SK-MEL-5 (cell line): ENCODE measurements at regions not wholly inside any gene's neighbourhood (a gene's known extent, or its start where the extent isn't known, plus 50 kb on each side); places are given as distances from the start of the nearest gene placed in this dataset.

Experiments used
- DNase-seq: peaks from one replicate; pipeline ENCODE4 v3.0.0-alpha.2; 2016; ENCODE audit warnings: low read depth, low spot score
- in situ Hi-C: cut with HindIII; loops from 2 replicates; pipeline ENCODE4 v1.10.0; 2016; ENCODE audit warnings: low sequenced_read_pairs, high pct_unique_total_duplicates, low pct_unique_long_range_greater_than_20kb

DNA sequence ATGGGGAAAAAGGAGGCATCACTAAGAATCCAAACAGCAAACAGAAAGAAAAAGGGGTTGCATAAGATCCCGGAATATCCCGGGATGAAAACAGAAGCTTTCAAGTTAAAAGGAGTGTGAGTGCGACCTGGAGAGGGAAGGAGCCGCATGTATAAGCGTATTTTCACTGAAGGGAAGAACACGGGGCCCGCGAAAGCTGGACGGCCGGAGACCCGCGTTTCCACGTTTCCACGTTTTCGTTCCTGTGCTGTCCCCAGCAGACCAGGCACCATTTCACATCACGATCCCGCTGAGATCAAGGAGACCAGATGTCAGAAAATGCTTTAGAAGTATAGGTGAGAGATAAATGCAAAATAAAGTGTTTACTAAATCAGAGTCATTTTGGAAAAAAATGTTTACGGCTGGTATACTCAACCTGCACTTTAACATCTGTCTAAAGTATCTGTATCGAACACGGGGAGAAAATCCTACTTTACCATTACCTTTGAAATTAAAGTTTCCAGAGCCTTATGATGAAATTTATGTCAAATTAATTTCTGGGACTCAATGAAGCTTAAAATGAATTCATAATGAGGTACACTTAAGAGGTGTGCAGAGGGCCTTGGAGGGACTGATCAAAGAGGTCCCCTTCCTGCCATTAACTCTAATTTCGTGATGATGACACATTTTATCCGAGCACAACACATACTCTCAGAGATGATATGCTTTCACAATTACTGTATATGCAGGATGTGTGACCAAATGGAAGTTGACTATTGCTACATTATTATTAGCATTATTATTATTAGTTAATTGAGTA is 71.0 kb upstream of the SALL3 start:
- in situ Hi-C loops, result no loop called here
- DNase-seq, result no peak

- DNase-seq, result no peak
- in situ Hi-C loops, result no loop called here
Measured at GRCh38 chr18:78911751-78912283, 67.8 kb upstream of the SALL3 start.

DNA sequence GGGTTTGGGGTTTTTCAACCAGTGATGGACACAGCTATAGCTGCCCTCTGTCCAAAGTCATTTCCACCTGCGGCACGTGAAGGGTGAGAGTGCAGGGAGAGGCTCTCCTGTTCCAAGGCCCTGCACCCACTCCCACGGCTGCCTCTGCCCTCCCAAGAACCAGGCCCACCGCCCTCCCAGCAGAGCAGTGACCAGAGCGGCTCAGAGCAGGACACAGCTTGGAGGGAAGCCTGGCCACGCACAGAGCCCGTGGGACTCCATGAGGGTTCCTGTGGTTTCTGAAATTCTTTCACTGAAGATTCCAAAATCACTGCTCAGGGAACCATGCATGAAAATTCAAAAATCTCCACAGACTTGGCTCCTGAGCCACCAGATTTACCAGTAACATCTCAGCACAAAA is 67.3 kb upstream of the SALL3 start:
- DNase-seq, result no peak

GRCh38 chr18:78912844-78913243 is 66.8 kb upstream of the SALL3 start:
- in situ Hi-C loops, result no loop called here
- DNase-seq, result no peak

More for the DNA sequence above, 67.3 kb upstream of the SALL3 start:
- in situ Hi-C loops, result no loop called here

- DNase-seq, result no peak
- in situ Hi-C loops, result no loop called here
Measured at GRCh38 chr18:78913395-78913794, 66.2 kb upstream of the SALL3 start.

DNA sequence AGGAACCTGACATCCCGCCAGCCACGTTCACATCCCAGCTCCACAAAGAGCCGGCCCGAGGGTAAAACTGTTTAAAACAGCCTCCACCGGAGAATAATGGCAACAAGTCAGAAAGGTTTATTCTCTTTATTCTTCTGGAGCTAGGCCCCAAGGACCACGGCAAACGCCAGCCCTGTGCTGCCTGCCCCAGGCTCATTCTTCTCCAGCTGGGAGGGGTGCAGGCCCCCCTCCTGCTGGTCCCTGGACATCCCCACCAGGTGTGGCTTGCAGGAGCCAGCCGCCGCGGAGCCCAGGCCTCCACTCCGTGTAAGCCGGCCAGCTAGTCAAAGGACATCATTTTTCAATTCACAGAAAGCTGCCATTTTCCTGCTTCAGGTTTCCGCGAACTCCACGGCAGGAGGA is 65.8 kb upstream of the SALL3 start:
- no peak for DNase-seq
- in situ Hi-C loops, result no loop called here

GRCh38 chr18:78914249-78914935 is 65.2 kb upstream of the SALL3 start:
- in situ Hi-C loops, result no loop called here
- DNase-seq, result no peak

DNA sequence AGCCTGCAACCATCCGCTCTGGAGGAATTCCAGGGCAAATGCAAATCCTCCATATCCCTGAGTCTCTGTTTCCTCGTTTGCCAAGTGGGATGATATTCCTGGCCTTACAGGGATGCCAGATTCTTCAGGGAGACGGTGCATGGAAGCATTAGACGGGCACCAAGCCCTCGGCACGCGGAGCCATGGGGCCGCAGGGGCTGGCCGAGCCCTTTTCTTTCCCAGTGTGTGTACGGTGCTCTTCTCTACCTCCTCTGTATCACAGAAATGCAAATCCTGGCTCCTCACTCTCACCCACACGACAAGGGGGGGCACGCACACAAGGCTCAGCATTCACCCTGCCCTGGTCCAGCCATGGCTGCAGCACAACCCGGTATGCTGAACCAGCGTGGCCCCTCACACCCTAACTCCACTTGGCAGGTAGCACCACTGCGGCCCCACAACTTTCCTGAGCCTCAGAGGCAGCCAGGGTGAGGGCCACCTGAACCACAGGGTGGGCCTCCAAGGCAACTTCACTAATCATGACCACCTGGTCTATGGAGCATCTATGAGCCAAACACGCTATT is 64.1 kb upstream of the SALL3 start:
- in situ Hi-C loops, result no loop called here
- DNase-seq, result no peak

DNA sequence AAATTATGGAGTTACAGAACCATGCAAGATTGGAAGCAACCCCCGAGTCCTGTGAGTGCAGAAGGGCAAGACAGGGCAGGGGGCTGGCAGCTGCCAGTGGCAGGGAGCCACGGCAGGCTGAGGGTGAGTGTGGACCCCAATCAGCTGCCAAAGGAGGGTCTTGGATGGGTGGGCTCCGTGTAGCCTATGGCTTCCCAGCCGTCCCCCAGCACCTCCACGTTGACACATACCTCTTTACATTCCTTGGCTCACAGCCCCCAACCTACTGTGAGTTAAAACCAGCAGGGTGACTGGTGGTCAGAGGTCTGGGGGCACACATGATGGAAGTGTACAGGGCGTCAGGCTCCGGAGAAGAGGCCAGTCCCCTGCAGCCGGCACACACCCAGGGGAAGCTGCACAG is 60.9 kb upstream of the SALL3 start:
- DNase-seq, result no peak
- in situ Hi-C loops, result no loop called here

GRCh38 chr18:78919956-78920355 is 59.7 kb upstream of the SALL3 start:
- no peak for DNase-seq
- in situ Hi-C loops, result no loop called here

DNA sequence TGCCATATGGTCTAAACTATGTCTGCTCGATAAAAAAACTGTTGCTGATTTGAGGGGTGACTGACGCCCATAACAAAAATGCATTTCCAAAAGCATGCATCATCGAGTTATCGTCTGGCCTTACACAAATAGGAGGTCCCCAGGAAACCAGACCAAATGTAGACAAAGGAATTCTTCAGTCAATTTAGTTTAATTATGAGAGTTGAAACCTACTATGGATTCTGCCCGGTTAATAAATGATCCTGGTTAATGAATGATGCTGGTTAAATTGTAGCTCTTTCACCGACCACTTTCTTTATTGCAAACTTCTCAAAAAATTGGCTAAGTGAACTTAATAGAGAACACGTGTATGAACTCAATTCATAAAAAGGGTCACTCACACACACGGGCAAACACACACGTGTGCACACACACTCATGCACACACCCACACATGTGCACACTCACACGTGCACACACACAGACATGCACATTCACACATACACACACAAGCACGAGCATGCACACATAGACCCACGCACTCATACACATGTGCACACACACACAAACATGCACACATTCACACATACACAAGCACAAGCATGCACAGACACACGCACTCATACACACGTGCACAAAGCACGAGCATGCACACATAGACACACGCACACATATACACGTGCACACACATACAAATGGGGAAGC is 59.0 kb upstream of the SALL3 start:
- in situ Hi-C loops, result no loop called here

DNA sequence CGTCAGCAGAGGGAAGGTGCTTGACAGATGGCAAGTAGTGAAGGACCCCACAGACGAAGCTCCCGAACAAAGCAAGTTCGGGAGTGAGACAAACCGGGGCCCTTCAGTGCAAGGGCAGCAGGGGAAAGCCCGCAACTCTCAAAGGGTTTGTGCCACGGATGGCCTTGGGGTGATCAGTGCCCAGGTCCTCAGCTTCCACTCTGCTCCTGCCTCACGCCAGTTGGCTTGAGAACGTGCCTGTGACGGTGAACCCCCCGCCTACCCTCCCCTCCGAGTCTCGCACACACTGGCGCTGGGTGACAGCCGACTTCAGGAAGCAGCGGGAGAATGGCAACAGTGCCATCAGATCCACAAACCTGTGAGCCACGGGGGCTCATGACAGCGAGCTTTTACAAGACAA is 56.8 kb upstream of the SALL3 start:
- DNase-seq, result no peak
- in situ Hi-C loops, result no loop called here

More for the DNA sequence above, 59.0 kb upstream of the SALL3 start:
- DNase-seq, result no peak

DNA sequence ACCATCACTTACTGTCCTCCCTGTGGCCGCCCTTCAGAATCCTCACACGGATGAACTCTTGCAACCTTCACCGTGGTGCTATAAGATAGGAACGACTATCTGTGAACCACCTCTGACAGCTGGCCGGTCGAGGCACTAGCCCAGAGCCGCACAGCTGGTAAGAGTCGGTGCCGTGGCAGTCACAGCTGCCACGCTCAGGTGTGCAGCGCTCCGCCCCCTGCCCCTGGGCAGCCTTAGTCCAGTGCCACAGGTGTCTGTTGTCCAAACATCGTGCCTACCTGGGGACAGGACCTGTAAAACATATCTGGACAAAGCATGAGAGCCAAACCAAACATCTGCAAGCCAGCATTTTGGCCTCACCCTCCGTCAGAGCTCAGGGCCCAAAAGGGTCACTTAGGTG is 55.3 kb upstream of the SALL3 start:
- in situ Hi-C loops, result no loop called here
- DNase-seq, result no peak

DNA sequence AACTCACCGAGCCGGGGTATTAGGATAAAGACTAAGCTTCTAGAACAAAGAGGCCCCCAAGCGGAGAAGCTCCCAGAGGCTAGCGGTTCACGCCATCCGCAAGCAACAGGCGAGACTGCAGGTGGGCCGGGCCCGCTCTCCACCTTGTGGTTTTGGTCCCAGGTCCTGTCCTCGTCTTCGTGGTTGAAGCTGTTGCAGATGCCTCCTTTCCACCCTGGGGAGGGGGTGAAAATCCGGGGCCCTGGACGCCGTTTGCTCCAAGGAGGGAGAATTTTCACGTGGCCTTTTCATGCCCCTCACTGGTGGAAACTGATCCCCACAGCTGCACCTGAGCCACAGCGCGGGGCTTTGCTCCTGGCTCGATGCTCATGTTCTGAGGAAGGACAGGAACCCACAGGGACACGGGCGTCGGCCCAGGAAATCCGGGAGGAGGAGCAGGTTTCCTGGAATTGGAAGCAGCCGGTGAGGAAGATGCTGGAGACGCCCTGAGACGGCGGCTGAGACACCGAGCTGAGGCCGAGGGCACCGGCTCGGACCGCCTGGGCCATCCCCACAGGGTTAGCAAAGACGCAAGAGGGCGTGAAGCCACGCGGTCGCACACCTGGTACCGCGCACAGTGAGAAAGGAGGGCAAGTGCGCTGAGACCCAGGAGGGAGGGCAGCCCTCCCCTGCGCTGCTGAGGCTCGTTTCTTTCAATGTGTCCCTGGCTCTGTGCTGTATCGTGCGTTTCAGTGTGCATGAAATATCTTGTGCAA is 54.7 kb upstream of the SALL3 start:
- in situ Hi-C loops, result no loop called here

GRCh38 chr18:78925557-78926242 is 53.9 kb upstream of the SALL3 start:
- in situ Hi-C loops, result no loop called here

More for the DNA sequence above, 54.7 kb upstream of the SALL3 start:
- no peak for DNase-seq

GRCh38 chr18:78926243-78926615 is 53.4 kb upstream of the SALL3 start:
- DNase-seq, result no peak
- in situ Hi-C loops, result no loop called here

More at GRCh38 chr18:78925557-78926242, 53.9 kb upstream of the SALL3 start:
- DNase-seq, result no peak

GRCh38 chr18:78927156-78927555 is 52.5 kb upstream of the SALL3 start:
- no peak for DNase-seq
- in situ Hi-C loops, result no loop called here
